Pons (tissue), 1 donor: ENCODE measurements at regions not wholly inside any gene's neighbourhood (a gene's known extent, or its start where the extent isn't known, plus 50 kb on each side); places are given as distances from the start of the nearest gene placed in this dataset.

Experiments
- DNase-seq: peaks from one replicate; pipeline ENCODE4 v3.0.0-alpha.2; 2016; ENCODE audit warnings: low spot score

GRCh38 chr10:5310914-5311313 is 53.9 kb upstream of the UCN3 start:
- no peak for DNase-seq

- no peak for DNase-seq
Measured at GRCh38 chr10:5311617-5312016, 53.1 kb upstream of the UCN3 start.

- no peak for DNase-seq
Measured at GRCh38 chr10:5314840-5315239, 49.9 kb upstream of the UCN3 start.
